GM13976 (cell line): ENCODE measurements at regions not wholly inside any gene's neighbourhood (a gene's known extent, or its start where the extent isn't known, plus 50 kb on each side); places are given as distances from the start of the nearest gene placed in this dataset.

ENCODE experiments used
- DNase-seq: peaks from one replicate; pipeline ENCODE4 v3.0.0; 2012; ENCODE audit warnings: low spot score
- CTCF ChIP-seq: IDR thresholded peaks from 2 replicates; pipeline ENCODE4 v1.5.1; 2012; ENCODE audit warnings: borderline replicate concordance, mild to moderate bottlenecking; ENCODE audit not compliant: insufficient read depth; ENCODE audit errors: extremely low read depth, missing control alignments, control extremely low read depth
- in situ Hi-C: fragments of 300-500 bp; cut with MboI; formaldehyde crosslinking; loops from one replicate; pipeline ENCODE4 v1.12.0; 2022; ENCODE audit warnings: low sequenced_read_pairs, mixed read lengths, inconsistent platforms; ENCODE audit not compliant: unreplicated experiment

DNA sequence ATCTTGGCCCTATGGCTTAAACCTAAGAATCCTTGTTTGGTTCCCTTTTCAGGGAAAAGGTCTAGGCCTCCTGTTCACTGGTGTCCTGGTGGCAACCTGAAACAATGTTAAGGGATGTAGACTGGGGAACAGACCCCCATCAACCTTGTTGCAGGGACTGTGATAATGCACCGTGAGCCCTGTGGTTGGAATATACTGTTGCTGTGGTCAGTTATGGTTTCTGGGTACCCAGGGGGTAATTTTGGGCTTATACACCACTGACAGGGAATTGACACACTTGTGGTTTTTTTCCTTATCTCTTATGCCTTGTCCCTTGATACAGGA lies 64.0 kb upstream of the WDR1 start:
- DNase-seq, result no peak
- no peak for TF ChIP-seq CTCF
- in situ Hi-C loops, result no loop called here

- no peak for TF ChIP-seq CTCF
- in situ Hi-C loops, result no loop called here
- DNase-seq, result no peak
Observed at GRCh38 chr4:10179957-10180602, 63.5 kb upstream of the WDR1 start.

DNA sequence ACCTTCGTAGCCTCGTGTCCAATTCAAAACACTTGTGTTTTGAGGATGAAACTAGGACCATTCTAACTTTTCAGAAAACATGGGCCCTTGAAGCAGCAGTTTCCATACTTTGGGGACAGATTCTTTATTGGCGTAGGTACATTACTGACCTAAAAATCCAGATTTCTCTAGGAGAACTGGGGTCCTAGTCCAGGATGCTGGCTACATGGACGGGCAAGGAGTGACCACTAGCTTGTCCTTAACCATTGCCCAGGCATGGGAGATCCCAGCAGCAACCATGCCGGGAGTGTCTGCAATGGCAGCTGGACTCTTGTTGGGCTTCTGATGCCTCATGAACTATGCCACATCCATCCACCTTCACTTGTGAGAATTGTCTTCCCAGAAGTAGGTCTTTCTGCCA lies 62.2 kb upstream of the WDR1 start:
- DNase-seq, result no peak
- TF ChIP-seq CTCF, result no peak
- in situ Hi-C loops, result no loop called here

GRCh38 chr4:10175626-10176025 lies 59.0 kb upstream of the WDR1 start:
- DNase-seq, result no peak
- in situ Hi-C loops, result no loop called here
- TF ChIP-seq CTCF, result no peak

- no peak for TF ChIP-seq CTCF
- no peak for DNase-seq
- in situ Hi-C loops, result loop anchor here (25.0 kb wide), 1 partner anchor 238 kb away; no protein-coding TSS in a partner anchor
Observed at GRCh38 chr4:10173754-10174749, 57.5 kb upstream of the WDR1 start.

DNA sequence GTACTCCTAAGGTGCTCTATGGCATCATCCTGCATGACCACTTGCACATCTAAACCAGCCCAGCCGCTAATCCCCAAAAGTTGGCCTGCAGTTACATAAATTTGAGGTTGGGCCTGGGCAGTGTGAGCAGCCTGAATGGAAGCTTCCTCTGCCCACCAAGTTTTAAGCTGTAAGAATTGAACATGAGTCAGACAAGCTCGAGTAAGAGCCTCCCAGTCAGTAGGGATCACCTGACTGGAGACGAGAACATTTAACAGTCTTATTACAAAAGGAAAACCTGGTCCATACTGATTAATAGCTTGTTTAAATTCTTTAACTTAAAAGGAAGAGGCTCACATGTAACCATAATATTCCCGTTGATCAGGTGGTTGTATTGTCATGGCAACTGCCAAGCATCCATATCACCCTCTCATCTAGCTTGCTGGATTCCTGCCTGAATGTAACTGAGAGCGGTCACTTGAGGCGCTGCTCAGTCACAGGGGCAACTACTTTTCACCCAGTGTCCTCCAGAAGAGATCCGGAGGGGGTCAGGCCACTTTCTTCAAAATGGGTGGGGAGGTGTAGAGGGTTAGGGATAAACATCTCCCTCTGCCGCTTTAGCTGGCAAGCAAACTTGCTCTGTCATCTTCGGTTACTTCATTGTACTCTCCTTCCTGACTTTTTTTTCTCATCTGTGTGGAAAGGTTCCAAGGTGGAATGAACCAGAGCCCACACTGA lies 56.6 kb upstream of the WDR1 start:
- no peak for TF ChIP-seq CTCF
- in situ Hi-C loops, result loop anchor here (25.0 kb wide), 1 partner anchor 239 kb away; no protein-coding TSS in a partner anchor
- no peak for DNase-seq
